Uterus (tissue), 2 donors: ENCODE measurements at regions not wholly inside any gene's neighbourhood (a gene's known extent, or its start where the extent isn't known, plus 50 kb on each side); places are given as distances from the start of the nearest gene placed in this dataset.

Source experiments
- CTCF ChIP-seq, 4 experiments: fragments of 200-600 bp in 2 of 4; fragments of 450-650 bp in 2 of 4; sonication (generic) in 2 of 4; IDR thresholded peaks; one replicate each; pipeline ENCODE4 v1.5.1; 2016 to 2019; ENCODE audit warnings: antibody characterized with exemption in 4 of 4, mild to moderate bottlenecking in 2 of 4, moderate library complexity in 1 of 4
- POLR2A ChIP-seq, 2 donors: fragments of 450-650 bp; IDR thresholded peaks; one replicate each; pipeline ENCODE4 v1.6.1; 2016; ENCODE audit warnings: antibody characterized with exemption in 2 of 2, mild to moderate bottlenecking in 1 of 2, moderate library complexity in 1 of 2

DNA sequence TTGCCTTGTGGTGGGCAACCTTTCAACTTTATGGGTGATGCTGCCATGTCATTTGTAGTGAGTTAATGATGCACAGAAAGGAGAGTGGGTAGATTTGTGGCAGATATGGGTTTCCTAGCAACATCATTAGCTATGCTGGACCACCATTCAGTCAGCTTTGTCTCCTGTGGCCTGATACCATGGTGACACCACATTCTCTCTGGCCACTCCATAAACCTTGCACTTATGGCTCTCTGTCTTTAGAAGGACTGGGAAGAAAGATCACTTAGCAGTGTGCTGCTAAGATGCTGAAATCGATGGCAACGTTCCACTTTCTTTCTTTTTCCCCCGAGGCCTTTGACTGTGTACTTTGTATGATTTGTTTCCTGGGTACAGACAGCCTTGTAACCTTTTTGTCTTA lies 95.0 kb upstream of the SOX3 start:
- TF ChIP-seq CTCF (IDR thresholded peaks at IDR 0.05) = no peak
- TF ChIP-seq POLR2A (IDR thresholded peaks at IDR 0.05) = no peak
